GM12865 (cell line): ENCODE measurements at regions not wholly inside any gene's neighbourhood (a gene's known extent, or its start where the extent isn't known, plus 50 kb on each side); places are given as distances from the start of the nearest gene placed in this dataset.

Experiments
- DNase-seq: peaks from one replicate; pipeline ENCODE4 v3.0.0; 2010; ENCODE audit warnings: low read depth
- H3K4me3 ChIP-seq: 2 replicates; pipeline ENCODE4 v1.5.1; 2011; ENCODE audit warnings: mild to moderate bottlenecking, low read depth, low read length, control low read depth
- TF ChIP-seq, protein P1 (sequence below): IDR thresholded peaks from 2 replicates; pipeline ENCODE4 v1.5.1; 2011; ENCODE audit warnings: low read length, control low read depth, low read depth, inconsistent platforms; ENCODE audit not compliant: insufficient read depth; ENCODE audit errors: missing control alignments

DNA sequence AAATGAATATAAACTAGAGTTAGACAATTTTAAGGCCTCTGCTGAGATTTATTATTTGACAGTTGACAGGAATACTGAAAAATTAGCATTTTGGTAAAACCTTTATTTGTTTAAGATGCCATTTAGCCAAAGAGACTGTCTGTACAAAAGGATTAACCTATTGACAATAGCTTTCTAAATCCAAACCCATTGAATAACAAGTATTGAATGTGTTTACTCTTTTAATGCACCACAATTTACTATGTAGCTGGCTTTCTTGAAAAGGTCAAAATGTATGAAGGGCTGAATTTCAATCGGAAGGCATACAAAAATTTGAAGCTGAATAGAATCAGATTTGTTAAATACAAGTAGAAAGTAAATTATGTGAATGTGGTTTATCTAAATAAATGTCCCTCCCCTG lies 374.5 kb downstream of the TEX13C start:
- TF ChIP-seq, protein P1, sequence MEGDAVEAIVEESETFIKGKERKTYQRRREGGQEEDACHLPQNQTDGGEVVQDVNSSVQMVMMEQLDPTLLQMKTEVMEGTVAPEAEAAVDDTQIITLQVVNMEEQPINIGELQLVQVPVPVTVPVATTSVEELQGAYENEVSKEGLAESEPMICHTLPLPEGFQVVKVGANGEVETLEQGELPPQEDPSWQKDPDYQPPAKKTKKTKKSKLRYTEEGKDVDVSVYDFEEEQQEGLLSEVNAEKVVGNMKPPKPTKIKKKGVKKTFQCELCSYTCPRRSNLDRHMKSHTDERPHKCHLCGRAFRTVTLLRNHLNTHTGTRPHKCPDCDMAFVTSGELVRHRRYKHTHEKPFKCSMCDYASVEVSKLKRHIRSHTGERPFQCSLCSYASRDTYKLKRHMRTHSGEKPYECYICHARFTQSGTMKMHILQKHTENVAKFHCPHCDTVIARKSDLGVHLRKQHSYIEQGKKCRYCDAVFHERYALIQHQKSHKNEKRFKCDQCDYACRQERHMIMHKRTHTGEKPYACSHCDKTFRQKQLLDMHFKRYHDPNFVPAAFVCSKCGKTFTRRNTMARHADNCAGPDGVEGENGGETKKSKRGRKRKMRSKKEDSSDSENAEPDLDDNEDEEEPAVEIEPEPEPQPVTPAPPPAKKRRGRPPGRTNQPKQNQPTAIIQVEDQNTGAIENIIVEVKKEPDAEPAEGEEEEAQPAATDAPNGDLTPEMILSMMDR, result no peak
- no peak for DNase-seq
- no peak overlapping the region for H3K4me3 ChIP-seq

DNA sequence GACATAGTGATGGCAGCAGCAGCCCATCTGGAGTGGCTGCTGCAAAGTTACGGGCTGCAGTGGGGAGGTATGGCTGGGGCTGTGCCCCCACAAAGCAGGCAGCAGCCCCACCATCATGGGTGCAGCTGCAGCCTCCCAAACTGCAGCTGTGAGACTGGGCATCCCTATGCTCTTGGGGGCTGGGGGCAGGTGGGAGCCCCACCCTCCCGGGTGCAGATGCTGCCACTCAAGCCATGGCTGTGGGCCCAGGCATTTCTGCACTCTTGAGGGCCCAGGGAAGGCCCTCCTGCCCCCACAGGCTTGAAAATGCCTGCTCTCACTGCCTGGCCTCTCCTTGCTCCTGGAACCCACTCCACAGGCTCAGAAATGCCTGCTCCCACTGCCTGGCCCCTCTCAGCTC lies 389.4 kb downstream of the TEX13C start:
- no peak overlapping the region for H3K4me3 ChIP-seq
- TF ChIP-seq, protein P1, result no peak
- DNase-seq, result no peak

DNA sequence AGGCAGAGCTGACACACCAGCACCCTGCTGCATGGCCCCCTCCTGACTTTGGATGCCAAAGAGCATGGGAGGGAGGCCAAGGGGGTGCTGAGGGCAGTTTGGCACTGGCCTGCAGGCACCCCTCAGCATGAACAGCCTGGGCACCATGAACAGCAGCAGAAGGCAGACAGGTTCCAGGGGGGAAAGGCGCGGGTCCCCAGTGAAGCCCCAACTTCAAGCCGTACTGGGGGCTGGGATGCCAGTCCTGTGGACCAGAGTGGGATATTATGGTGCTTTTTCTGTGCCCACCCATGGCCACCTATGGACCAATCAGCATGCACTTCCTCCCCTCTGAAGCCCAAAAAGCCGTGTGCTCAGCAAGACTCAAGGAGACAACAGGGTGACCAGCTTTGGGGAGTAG lies 389.9 kb downstream of the TEX13C start:
- H3K4me3 ChIP-seq, result no peak overlapping the region
- TF ChIP-seq, protein P1, result no peak
- DNase-seq, result no peak

DNA sequence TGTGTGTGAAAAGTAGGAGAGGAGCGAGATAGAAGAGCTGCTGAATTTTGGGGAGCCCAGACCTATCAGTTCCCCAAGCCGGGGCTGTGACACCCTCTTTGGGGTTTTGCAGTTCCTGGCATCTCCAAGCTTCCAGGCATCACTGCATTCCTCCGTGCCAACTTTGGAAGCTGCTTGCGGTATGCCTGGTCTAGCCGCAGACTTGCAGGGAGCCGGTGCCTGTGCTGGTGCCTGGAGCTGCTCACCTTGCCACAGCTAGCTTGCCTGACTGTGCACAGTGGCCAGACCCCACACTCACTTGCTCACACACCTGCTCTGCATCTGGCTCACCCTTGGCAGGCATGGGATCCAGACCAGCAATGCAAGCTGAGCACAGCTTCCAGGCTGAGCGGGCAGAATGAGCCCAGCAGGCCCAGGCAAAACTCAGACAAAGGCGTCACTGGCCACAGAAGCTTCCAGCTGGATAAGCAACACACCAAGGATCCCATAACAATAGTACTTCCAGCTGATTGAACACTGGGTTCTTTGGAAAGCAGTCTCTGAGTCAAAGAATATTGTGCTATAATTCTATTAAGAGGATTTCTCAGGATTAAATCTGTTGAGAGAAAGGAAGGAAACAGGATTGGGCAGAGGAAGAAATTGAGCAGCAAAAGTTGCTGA lies 390.9 kb downstream of the TEX13C start:
- TF ChIP-seq, protein P1, result no peak
- DNase-seq, result no peak
- no peak overlapping the region for H3K4me3 ChIP-seq

DNA sequence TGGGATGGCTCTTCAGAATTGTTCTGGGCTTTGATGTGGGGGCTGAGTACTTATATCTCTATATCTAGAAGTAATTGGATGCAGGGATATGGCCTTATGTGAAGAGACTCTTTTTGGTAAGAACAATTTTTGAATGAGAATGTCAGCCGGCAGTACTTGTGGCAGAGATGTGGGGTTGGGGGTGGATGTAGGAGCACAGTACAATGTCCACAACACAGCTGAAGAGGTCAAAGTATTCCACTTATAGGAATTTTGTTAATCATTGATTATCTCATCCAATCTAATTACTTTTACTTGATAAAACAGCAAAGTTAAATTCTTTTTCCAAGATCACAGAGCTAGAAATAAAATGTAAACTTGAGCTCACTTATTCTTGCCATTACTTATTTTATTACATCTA lies 391.4 kb downstream of the TEX13C start:
- H3K4me3 ChIP-seq, result no peak overlapping the region
- TF ChIP-seq, protein P1, result no peak
- no peak for DNase-seq

DNA sequence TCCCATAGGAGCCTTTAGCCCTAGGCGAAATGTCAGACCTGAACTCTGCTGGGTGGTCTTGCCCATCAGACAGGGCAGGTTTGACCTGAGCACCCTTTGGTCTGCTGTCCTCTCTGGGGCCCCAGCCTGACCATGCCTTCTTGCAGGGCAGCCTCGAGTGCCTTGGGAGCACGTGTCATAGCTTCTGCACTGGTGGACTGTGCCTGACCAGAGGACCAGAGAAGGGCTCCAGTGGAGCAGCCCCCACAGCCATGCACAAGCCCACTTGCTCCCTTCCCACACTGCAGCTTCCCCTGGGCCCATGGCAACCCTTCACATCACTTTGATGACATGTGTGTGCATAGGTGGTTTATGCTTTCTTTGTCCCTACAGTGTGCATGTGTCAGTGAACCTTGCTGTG lies 394.0 kb downstream of the TEX13C start:
- no peak overlapping the region for H3K4me3 ChIP-seq
- TF ChIP-seq, protein P1, result no peak

DNA sequence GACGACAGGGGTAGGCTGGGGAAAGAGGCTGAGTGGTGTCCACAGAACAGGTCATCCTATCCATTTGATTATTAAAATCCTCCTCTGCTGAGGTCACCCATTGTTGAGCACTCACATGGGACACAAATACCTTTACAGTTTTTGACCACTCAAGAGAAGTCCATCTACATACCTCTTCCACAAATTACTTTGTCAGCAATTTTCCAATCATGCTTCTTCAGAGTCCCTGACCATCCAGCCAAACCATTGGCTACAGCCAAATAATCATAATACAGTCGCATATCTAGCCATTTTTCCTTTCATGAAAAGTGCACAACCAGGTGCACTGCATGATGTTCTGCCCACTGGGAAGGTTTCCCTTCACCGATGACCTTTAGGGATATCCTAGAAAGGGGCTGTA lies 407.4 kb downstream of the TEX13C start:
- TF ChIP-seq, protein P1, result no peak
- no peak overlapping the region for H3K4me3 ChIP-seq
- DNase-seq, result no peak

More for the DNA sequence above, 394.0 kb downstream of the TEX13C start:
- DNase-seq, result no peak
